ENCODE measurements at regions not wholly inside any gene's neighbourhood (a gene's known extent, or its start where the extent isn't known, plus 50 kb on each side); places are given as distances from the start of the nearest gene placed in this dataset.
"Not testable (repeated sequence)": the region's sequence is repeated elsewhere in the genome, so short reads cannot be mapped to it uniquely, and the experiment has no call there.

- DNase-seq (ENCODE audit: low read depth, low spot score), result no peak
These were observed 1486.5 kb upstream of the PRR20A start for GRCh38 chr13:55654243-55654642.

GRCh38 chr13:55660264-55660663 is 1480.5 kb upstream of the PRR20A start:
- DNase-seq (ENCODE audit: low read depth, low spot score), result not testable (repeated sequence)

GRCh38 chr13:55660851-55661250 is 1479.9 kb upstream of the PRR20A start:
- no peak for DNase-seq (ENCODE audit: low read depth, low spot score)

GRCh38 chr13:55661505-55661904 is 1479.2 kb upstream of the PRR20A start:
- DNase-seq (ENCODE audit: low read depth, low spot score), result no peak

- DNase-seq (ENCODE audit: low read depth, low spot score), result no peak
These were observed 1476.5 kb upstream of the PRR20A start for GRCh38 chr13:55664178-55664577.

GRCh38 chr13:55669051-55669450 is 1471.7 kb upstream of the PRR20A start:
- DNase-seq (ENCODE audit: low read depth, low spot score), result no peak

GRCh38 chr13:55673910-55674309 is 1466.8 kb upstream of the PRR20A start:
- no peak for DNase-seq (ENCODE audit: low read depth, low spot score)

GRCh38 chr13:55682776-55683175 is 1457.9 kb upstream of the PRR20A start:
- DNase-seq (ENCODE audit: low read depth, low spot score), result no peak

- DNase-seq (ENCODE audit: low read depth, low spot score), result no peak
These were observed 1435.2 kb upstream of the PRR20A start for GRCh38 chr13:55705526-55705925.

GRCh38 chr13:55705971-55706370 is 1434.7 kb upstream of the PRR20A start:
- DNase-seq (ENCODE audit: low read depth, low spot score), result no peak

- DNase-seq (ENCODE audit: low read depth, low spot score), result no peak
These were observed 1426.6 kb upstream of the PRR20A start for GRCh38 chr13:55714120-55714519.

GRCh38 chr13:55727683-55728082 is 1413.0 kb upstream of the PRR20A start:
- DNase-seq (ENCODE audit: low read depth, low spot score), result no peak

GRCh38 chr13:55728247-55728646 is 1412.5 kb upstream of the PRR20A start:
- no peak for DNase-seq (ENCODE audit: low read depth, low spot score)

GRCh38 chr13:55745828-55746227 is 1394.9 kb upstream of the PRR20A start:
- DNase-seq (ENCODE audit: low read depth, low spot score), result no peak

- no peak for DNase-seq (ENCODE audit: low read depth, low spot score)
These were observed 1378.7 kb upstream of the PRR20A start for GRCh38 chr13:55761986-55762385.

GRCh38 chr13:55777612-55778011 is 1363.1 kb upstream of the PRR20A start:
- no peak for DNase-seq (ENCODE audit: low read depth, low spot score)

- no peak for DNase-seq (ENCODE audit: low read depth, low spot score)
These were observed 1356.9 kb upstream of the PRR20A start for GRCh38 chr13:55783841-55784240.

- DNase-seq (ENCODE audit: low read depth, low spot score), result no peak
These were observed 1352.2 kb upstream of the PRR20A start for GRCh38 chr13:55788548-55788947.

GRCh38 chr13:55792544-55793193 is 1348.0 kb upstream of the PRR20A start:
- no peak for DNase-seq (ENCODE audit: low read depth, low spot score)

- DNase-seq (ENCODE audit: low read depth, low spot score), result no peak
These were observed 1325.2 kb upstream of the PRR20A start for GRCh38 chr13:55815458-55816033.

GRCh38 chr13:55816976-55817601 is 1323.6 kb upstream of the PRR20A start:
- no peak for DNase-seq (ENCODE audit: low read depth, low spot score)

- DNase-seq (ENCODE audit: low read depth, low spot score), result no peak
These were observed 1319.9 kb upstream of the PRR20A start for GRCh38 chr13:55820817-55821216.

- DNase-seq (ENCODE audit: low read depth, low spot score), result no peak
These were observed 1271.1 kb upstream of the PRR20A start for GRCh38 chr13:55869648-55870047.

Data from astrocyte of the hippocampus (primary cell).